SU-DHL-6 (cell line): ENCODE measurements at regions not wholly inside any gene's neighbourhood (a gene's known extent, or its start where the extent isn't known, plus 50 kb on each side); places are given as distances from the start of the nearest gene placed in this dataset.

ENCODE experiments used
- CTCF ChIP-seq: fragments of 200-600 bp; sonication (generic); IDR thresholded peaks from one replicate; pipeline ENCODE4 v1.5.1; 2017; ENCODE audit warnings: antibody characterized with exemption, mild to moderate bottlenecking, low read length, moderate library complexity; ENCODE audit not compliant: insufficient read depth, poor library complexity, severe bottlenecking
- EZH2phosphoT487 ChIP-seq: fragments of 200-600 bp; sonication (generic), shearing (Covaris generic); conservative IDR thresholded peaks from 2 replicates; pipeline ENCODE4 v1.6.1; 2018; ENCODE audit warnings: mild to moderate bottlenecking, antibody characterized with exemption, low read length, moderate library complexity, mixed read lengths

- TF ChIP-seq CTCF (no peak), EZH2phosphoT487 (no peak)
These were observed 573.6 kb upstream of the ARRDC3 start for GRCh38 chr5:91956738-91957137.
